ENCODE measurements at regions not wholly inside any gene's neighbourhood (a gene's known extent, or its start where the extent isn't known, plus 50 kb on each side); places are given as distances from the start of the nearest gene placed in this dataset.
"Not testable (repeated sequence)": the region's sequence is repeated elsewhere in the genome, so short reads cannot be mapped to it uniquely, and the experiment has no call there.

DNA sequence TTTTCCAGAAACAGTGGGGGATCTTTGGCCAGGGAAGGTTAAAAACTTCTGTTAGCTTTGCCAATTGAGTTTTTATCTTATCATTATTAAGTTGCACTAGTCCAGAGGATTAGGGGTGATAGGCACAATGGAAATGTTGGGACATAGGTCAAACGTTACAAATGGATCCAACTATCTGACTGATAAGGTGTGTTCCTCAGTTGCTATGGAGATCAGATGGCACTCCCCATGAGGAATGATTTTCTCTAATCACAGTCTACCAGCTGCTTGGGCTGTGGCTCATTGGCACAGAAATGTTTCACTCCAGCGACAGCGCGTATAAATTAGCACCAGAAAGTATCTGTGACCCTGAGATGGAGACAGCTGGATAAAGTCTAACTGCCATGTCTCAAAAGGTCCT, 106.2 kb downstream of the NBPF11 start:
- not testable (repeated sequence) for TF ChIP-seq POLR2AphosphoS5 (IDR thresholded peaks at IDR 0.05); POLR2A (IDR thresholded peaks at IDR 0.05; ENCODE audit: low read depth)
- TF ChIP-seq, protein P1, sequence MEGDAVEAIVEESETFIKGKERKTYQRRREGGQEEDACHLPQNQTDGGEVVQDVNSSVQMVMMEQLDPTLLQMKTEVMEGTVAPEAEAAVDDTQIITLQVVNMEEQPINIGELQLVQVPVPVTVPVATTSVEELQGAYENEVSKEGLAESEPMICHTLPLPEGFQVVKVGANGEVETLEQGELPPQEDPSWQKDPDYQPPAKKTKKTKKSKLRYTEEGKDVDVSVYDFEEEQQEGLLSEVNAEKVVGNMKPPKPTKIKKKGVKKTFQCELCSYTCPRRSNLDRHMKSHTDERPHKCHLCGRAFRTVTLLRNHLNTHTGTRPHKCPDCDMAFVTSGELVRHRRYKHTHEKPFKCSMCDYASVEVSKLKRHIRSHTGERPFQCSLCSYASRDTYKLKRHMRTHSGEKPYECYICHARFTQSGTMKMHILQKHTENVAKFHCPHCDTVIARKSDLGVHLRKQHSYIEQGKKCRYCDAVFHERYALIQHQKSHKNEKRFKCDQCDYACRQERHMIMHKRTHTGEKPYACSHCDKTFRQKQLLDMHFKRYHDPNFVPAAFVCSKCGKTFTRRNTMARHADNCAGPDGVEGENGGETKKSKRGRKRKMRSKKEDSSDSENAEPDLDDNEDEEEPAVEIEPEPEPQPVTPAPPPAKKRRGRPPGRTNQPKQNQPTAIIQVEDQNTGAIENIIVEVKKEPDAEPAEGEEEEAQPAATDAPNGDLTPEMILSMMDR (IDR thresholded peaks at IDR 0.05): not testable (repeated sequence)

All from esophagus muscularis mucosa (tissue), 3 donors.